ENCODE measurements at regions not wholly inside any gene's neighbourhood (a gene's known extent, or its start where the extent isn't known, plus 50 kb on each side); places are given as distances from the start of the nearest gene placed in this dataset.

GRCh38 chr2:228902176-228902575, 368.9 kb downstream of the PID1 start:
- Histone ChIP-seq H3K36me3 (ENCODE audit: insufficient read depth, low read length) (no peaks in the 10 kb centered on the region), H3K27me3 (ENCODE audit: control insufficient read depth, insufficient read depth, low read length) (no peaks in the 10 kb centered on the region), H3K9ac (ENCODE audit: low read depth, low read length) (no peak overlapping the region), H3K4me2 (ENCODE audit: low read length) (no peak overlapping the region), H3K4me1 (ENCODE audit: control insufficient read depth, insufficient read depth, low read length) (no peaks in the 10 kb centered on the region), H3K9me3 (replicated peaks; ENCODE audit: low read length) (no peaks in the 10 kb centered on the region), H3K4me3 (ENCODE audit: low read length) (no peak overlapping the region)

GRCh38 chr2:228901531-228901930, 369.6 kb downstream of the PID1 start:
- no peaks in the 10 kb centered on the region for H3K27me3 ChIP-seq (ENCODE audit: control insufficient read depth, insufficient read depth, low read length)
- no peaks in the 10 kb centered on the region for H3K36me3 ChIP-seq (ENCODE audit: insufficient read depth, low read length)
- no peak overlapping the region for H3K9ac ChIP-seq (ENCODE audit: low read depth, low read length)
- no peak overlapping the region for H3K4me2 ChIP-seq (ENCODE audit: low read length)
- H3K9me3 ChIP-seq (replicated peaks; ENCODE audit: low read length), result no peaks in the 10 kb centered on the region
- no peaks in the 10 kb centered on the region for H3K4me1 ChIP-seq (ENCODE audit: control insufficient read depth, insufficient read depth, low read length)
- H3K4me3 ChIP-seq (ENCODE audit: low read length), result no peak overlapping the region

- no peaks in the 10 kb centered on the region for H3K36me3 ChIP-seq (ENCODE audit: insufficient read depth, low read length)
- H3K9me3 ChIP-seq (replicated peaks; ENCODE audit: low read length), result peaks cover 2% of the 10 kb centered on the region
- no peaks in the 10 kb centered on the region for H3K27me3 ChIP-seq (ENCODE audit: control insufficient read depth, insufficient read depth, low read length)
- peaks cover 7% of the 10 kb centered on the region for H3K4me1 ChIP-seq (ENCODE audit: control insufficient read depth, insufficient read depth, low read length)
- H3K4me2 ChIP-seq (ENCODE audit: low read length), result no peak overlapping the region
- H3K9ac ChIP-seq (ENCODE audit: low read depth, low read length), result no peak overlapping the region
- H3K4me3 ChIP-seq (ENCODE audit: low read length), result no peak overlapping the region
Observed at GRCh38 chr2:228878138-228878537, 392.9 kb downstream of the PID1 start.

- Histone ChIP-seq H3K27me3 (ENCODE audit: control insufficient read depth, insufficient read depth, low read length) (no peaks in the 10 kb centered on the region), H3K9ac (ENCODE audit: low read depth, low read length) (no peak overlapping the region), H3K4me1 (ENCODE audit: control insufficient read depth, insufficient read depth, low read length) (peaks cover 7% of the 10 kb centered on the region), H3K4me3 (ENCODE audit: low read length) (no peak overlapping the region), H3K36me3 (ENCODE audit: insufficient read depth, low read length) (no peaks in the 10 kb centered on the region), H3K9me3 (replicated peaks; ENCODE audit: low read length) (peaks cover 2% of the 10 kb centered on the region), H3K4me2 (ENCODE audit: low read length) (no peak overlapping the region)
Observed at GRCh38 chr2:228876276-228876675, 394.8 kb downstream of the PID1 start.

GRCh38 chr2:228875152-228875900, 395.8 kb downstream of the PID1 start:
- Histone ChIP-seq H3K9me3 (replicated peaks; ENCODE audit: low read length) (peaks cover 2% of the 10 kb centered on the region), H3K4me2 (ENCODE audit: low read length) (peak overlapping the region; percentile 17), H3K27me3 (ENCODE audit: control insufficient read depth, insufficient read depth, low read length) (no peaks in the 10 kb centered on the region), H3K36me3 (ENCODE audit: insufficient read depth, low read length) (no peaks in the 10 kb centered on the region), H3K4me1 (ENCODE audit: control insufficient read depth, insufficient read depth, low read length) (peaks cover 7% of the 10 kb centered on the region), H3K9ac (ENCODE audit: low read depth, low read length) (no peak overlapping the region), H3K4me3 (ENCODE audit: low read length) (no peak overlapping the region)

GRCh38 chr2:228871012-228871411, 400.1 kb downstream of the PID1 start:
- Histone ChIP-seq H3K27me3 (ENCODE audit: control insufficient read depth, insufficient read depth, low read length) (no peaks in the 10 kb centered on the region), H3K4me2 (ENCODE audit: low read length) (no peak overlapping the region), H3K4me1 (ENCODE audit: control insufficient read depth, insufficient read depth, low read length) (peaks cover 7% of the 10 kb centered on the region), H3K9me3 (replicated peaks; ENCODE audit: low read length) (no peaks in the 10 kb centered on the region), H3K9ac (ENCODE audit: low read depth, low read length) (no peak overlapping the region), H3K36me3 (ENCODE audit: insufficient read depth, low read length) (no peaks in the 10 kb centered on the region), H3K4me3 (ENCODE audit: low read length) (no peak overlapping the region)

- H3K9ac ChIP-seq (ENCODE audit: low read depth, low read length), result no peak overlapping the region
- no peaks in the 10 kb centered on the region for H3K36me3 ChIP-seq (ENCODE audit: insufficient read depth, low read length)
- no peaks in the 10 kb centered on the region for H3K9me3 ChIP-seq (replicated peaks; ENCODE audit: low read length)
- no peaks in the 10 kb centered on the region for H3K4me1 ChIP-seq (ENCODE audit: control insufficient read depth, insufficient read depth, low read length)
- no peak overlapping the region for H3K4me3 ChIP-seq (ENCODE audit: low read length)
- no peak overlapping the region for H3K4me2 ChIP-seq (ENCODE audit: low read length)
- H3K27me3 ChIP-seq (ENCODE audit: control insufficient read depth, insufficient read depth, low read length), result no peaks in the 10 kb centered on the region
Observed at GRCh38 chr2:228869636-228870264, 401.3 kb downstream of the PID1 start.

GRCh38 chr2:228867406-228867805, 403.7 kb downstream of the PID1 start:
- Histone ChIP-seq H3K36me3 (ENCODE audit: insufficient read depth, low read length) (no peaks in the 10 kb centered on the region), H3K27me3 (ENCODE audit: control insufficient read depth, insufficient read depth, low read length) (no peaks in the 10 kb centered on the region), H3K4me2 (ENCODE audit: low read length) (no peak overlapping the region), H3K9me3 (replicated peaks; ENCODE audit: low read length) (no peaks in the 10 kb centered on the region), H3K4me1 (ENCODE audit: control insufficient read depth, insufficient read depth, low read length) (no peaks in the 10 kb centered on the region), H3K4me3 (ENCODE audit: low read length) (no peak overlapping the region), H3K9ac (ENCODE audit: low read depth, low read length) (no peak overlapping the region)

GRCh38 chr2:228866781-228867180, 404.3 kb downstream of the PID1 start:
- no peak overlapping the region for H3K9ac ChIP-seq (ENCODE audit: low read depth, low read length)
- no peak overlapping the region for H3K4me2 ChIP-seq (ENCODE audit: low read length)
- H3K9me3 ChIP-seq (replicated peaks; ENCODE audit: low read length), result no peaks in the 10 kb centered on the region
- H3K4me3 ChIP-seq (ENCODE audit: low read length), result no peak overlapping the region
- no peaks in the 10 kb centered on the region for H3K27me3 ChIP-seq (ENCODE audit: control insufficient read depth, insufficient read depth, low read length)
- H3K4me1 ChIP-seq (ENCODE audit: control insufficient read depth, insufficient read depth, low read length), result no peaks in the 10 kb centered on the region
- no peaks in the 10 kb centered on the region for H3K36me3 ChIP-seq (ENCODE audit: insufficient read depth, low read length)

- Histone ChIP-seq H3K27me3 (ENCODE audit: control insufficient read depth, insufficient read depth, low read length) (no peaks in the 10 kb centered on the region), H3K4me3 (ENCODE audit: low read length) (no peak overlapping the region), H3K4me2 (ENCODE audit: low read length) (no peak overlapping the region), H3K36me3 (ENCODE audit: insufficient read depth, low read length) (no peaks in the 10 kb centered on the region), H3K9me3 (replicated peaks; ENCODE audit: low read length) (no peaks in the 10 kb centered on the region), H3K9ac (ENCODE audit: low read depth, low read length) (no peak overlapping the region), H3K4me1 (ENCODE audit: control insufficient read depth, insufficient read depth, low read length) (no peaks in the 10 kb centered on the region)
Observed at GRCh38 chr2:228866044-228866443, 405.0 kb downstream of the PID1 start.

- no peak overlapping the region for H3K4me2 ChIP-seq (ENCODE audit: low read length)
- H3K9me3 ChIP-seq (replicated peaks; ENCODE audit: low read length), result no peaks in the 10 kb centered on the region
- H3K4me3 ChIP-seq (ENCODE audit: low read length), result no peak overlapping the region
- H3K36me3 ChIP-seq (ENCODE audit: insufficient read depth, low read length), result no peaks in the 10 kb centered on the region
- H3K4me1 ChIP-seq (ENCODE audit: control insufficient read depth, insufficient read depth, low read length), result no peaks in the 10 kb centered on the region
- H3K9ac ChIP-seq (ENCODE audit: low read depth, low read length), result no peak overlapping the region
- H3K27me3 ChIP-seq (ENCODE audit: control insufficient read depth, insufficient read depth, low read length), result no peaks in the 10 kb centered on the region
Observed at GRCh38 chr2:228864131-228864530, 407.0 kb downstream of the PID1 start.
